Panc1 (cell line): ENCODE measurements at regions not wholly inside any gene's neighbourhood (a gene's known extent, or its start where the extent isn't known, plus 50 kb on each side); places are given as distances from the start of the nearest gene placed in this dataset.
A peak's percentile ranks its signal among the peaks of the same experiment; 100 is the strongest.

ENCODE experiments used
- ATAC-seq: fragments of 200-7000 bp; cut with Tn5 transposase; 2 replicates; pipeline ENCODE4 v1.9.1; 2020; ENCODE audit warnings: mild to moderate bottlenecking, moderate library complexity
- BruUV-seq: library from RNA; stranded (reverse); fragments of 400-500 nt; replicated peaks from 2 replicates; lab custom pipeline; 2021; lab: Mats Ljungman, UMichigan
- CTCF ChIA-PET: fragments of 300-600 bp; sonication (Branson Sonifier 250); formaldehyde crosslinking; loops from one replicate; lab custom pipeline; 2022; ENCODE audit warnings: antibody characterized with exemption; lab: Charles Lee
- POLR2A ChIA-PET: fragments of 300-600 bp; sonication (Branson Sonifier 250); formaldehyde crosslinking; loops from one replicate; lab custom pipeline; 2022; ENCODE audit warnings: antibody characterized with exemption; lab: Charles Lee
- DNase-seq: peaks from one replicate; pipeline ENCODE4 v3.0.0-alpha.2; 2010; ENCODE audit warnings: low read depth, low spot score
- H3K27ac ChIP-seq: 2 replicates; pipeline ENCODE4 v1.5.1; 2011; ENCODE audit warnings: mild to moderate bottlenecking, low read length, inconsistent platforms
- H3K27me3 ChIP-seq: fragments of 200-500 bp; sonication (Bioruptor generic); 2 replicates; pipeline ENCODE4 v1.6.0; 2014; ENCODE audit warnings: low read length, inconsistent platforms; ENCODE audit not compliant: control insufficient read depth, insufficient read depth
- H3K36me3 ChIP-seq: fragments of 200-500 bp; sonication (Bioruptor generic); 2 replicates; pipeline ENCODE4 v1.5.1; 2014; ENCODE audit warnings: inconsistent platforms, mild to moderate bottlenecking, low read length, moderate library complexity; ENCODE audit not compliant: control insufficient read depth, insufficient read depth
- H3K4me1 ChIP-seq: 2 replicates; pipeline ENCODE4 v1.5.1; 2011; ENCODE audit warnings: inconsistent platforms, mild to moderate bottlenecking, low read length, moderate library complexity; ENCODE audit not compliant: control insufficient read depth, insufficient read depth
- H3K4me3 ChIP-seq, 2 experiments: 2 replicates each; pipeline ENCODE4 v1.5.1; 2011 to 2012; ENCODE audit warnings: low read depth in 2 of 2, low read length in 2 of 2, mild to moderate bottlenecking in 2 of 2, inconsistent platforms in 1 of 2, moderate library complexity in 1 of 2
- H3K9me3 ChIP-seq: fragments of 200-500 bp; sonication (Bioruptor generic); 2 replicates; pipeline ENCODE4 v1.5.1; 2014; ENCODE audit warnings: low read depth, mild to moderate bottlenecking, inconsistent platforms, low read length, moderate library complexity; ENCODE audit not compliant: control insufficient read depth, insufficient read depth
- CTCF ChIP-seq: fragments of 450-650 bp; IDR thresholded peaks from 2 replicates; pipeline ENCODE4 v1.5.1; 2017; ENCODE audit warnings: mild to moderate bottlenecking
- POLR2AphosphoS5 ChIP-seq: IDR thresholded peaks from 2 replicates; pipeline ENCODE4 v1.6.1; 2012; ENCODE audit warnings: mild to moderate bottlenecking, low read depth, low read length, moderate library complexity
- REST ChIP-seq, 2 experiments: IDR thresholded peaks; 2 replicates each; pipeline ENCODE4 v1.6.1; 2011 to 2012; ENCODE audit warnings: low read depth in 2 of 2, control low read depth in 1 of 2, low read length in 1 of 2, mild to moderate bottlenecking in 1 of 2, moderate library complexity in 1 of 2; ENCODE audit not compliant: insufficient read depth in 1 of 2
- SIN3A ChIP-seq: IDR thresholded peaks from 2 replicates; pipeline ENCODE4 v1.6.1; 2012; ENCODE audit warnings: low read depth, mild to moderate bottlenecking, low read length, moderate library complexity, borderline replicate concordance; ENCODE audit not compliant: insufficient read depth
- TCF7L2 ChIP-seq: IDR thresholded peaks from 2 replicates; pipeline ENCODE4 v1.6.1; 2011; ENCODE audit warnings: mild to moderate bottlenecking, low read depth, low read length, inconsistent platforms
- in situ Hi-C: cut with HindIII; loops from 2 replicates; pipeline ENCODE4 v1.10.0; 2016; ENCODE audit warnings: low sequenced_read_pairs, low pct_unique_long_range_greater_than_20kb
- intact Hi-C: fragments of 100-400 bp; cut with micrococcal nuclease; formaldehyde crosslinking; loops from one replicate; pipeline ENCODE4 v1.10.0; 2022; ENCODE audit not compliant: unreplicated experiment

- Histone ChIP-seq H3K4me3 (no peak overlapping the region), H3K27ac (peak overlapping the region; percentile 84), H3K9me3 (no peaks in the 10 kb centered on the region), H3K27me3 (no peaks in the 10 kb centered on the region), H3K36me3 (no peaks in the 10 kb centered on the region), H3K4me1 (peaks cover 31% of the 10 kb centered on the region)
- ChIA-PET CTCF (no interaction called here), POLR2A (interaction anchor here (1.2 kb wide), 1 partner anchor 173 kb away, joined by 3 read pairs; the partner anchor contains the start of gene CITED2)
- TF ChIP-seq CTCF, result no peak
- no peak for TF ChIP-seq REST (IDR thresholded peaks at IDR 0.05; ENCODE audit: insufficient read depth in 1 of 2, low read depth in 2 of 2, low read length in 1 of 2)
- TF ChIP-seq TCF7L2, result no peak
- TF ChIP-seq SIN3A, result no peak
- no peak for TF ChIP-seq POLR2AphosphoS5
- intact Hi-C loops, result no loop called here
- in situ Hi-C loops, result no loop called here
- ATAC-seq, result no peak
- DNase-seq, result no peak
- BruUV-seq, result no TSS peak
Observed at GRCh38 chr6:139547804-139548203, 173.4 kb upstream of the CITED2 start.

- no peaks in the 10 kb centered on the region for H3K27me3 ChIP-seq
- peak overlapping the region; percentile 84 for H3K27ac ChIP-seq
- TF ChIP-seq SIN3A, result no peak
- no peak for TF ChIP-seq CTCF
- TF ChIP-seq TCF7L2, result no peak
- TF ChIP-seq POLR2AphosphoS5, result no peak
- POLR2A ChIA-PET, result no interaction called here
- no peak overlapping the region for H3K4me3 ChIP-seq
- no peaks in the 10 kb centered on the region for H3K36me3 ChIP-seq
- ATAC-seq, result no peak
- in situ Hi-C loops (no loop called here), intact Hi-C loops (no loop called here)
- no peaks in the 10 kb centered on the region for H3K9me3 ChIP-seq
- BruUV-seq, result no TSS peak
- H3K4me1 ChIP-seq, result peaks cover 31% of the 10 kb centered on the region
- DNase-seq, result no peak
- CTCF ChIA-PET, result no interaction called here
Observed at GRCh38 chr6:139547122-139547776, 172.8 kb upstream of the CITED2 start.
